ENCODE measurements at regions not wholly inside any gene's neighbourhood (a gene's known extent, or its start where the extent isn't known, plus 50 kb on each side); places are given as distances from the start of the nearest gene placed in this dataset.

GRCh38 chr12:127893895-127894609, 372.9 kb upstream of the TMEM132C start:
- TF ChIP-seq CTCF (IDR thresholded peaks at IDR 0.05; ENCODE audit: extremely low read depth, low read depth, low read length): peak; percentile 25
- Histone ChIP-seq H3K9me3 (ENCODE audit: low read depth, low read length) (no peaks in the 10 kb centered on the region), H3K4me1 (ENCODE audit: insufficient read depth, low read length) (no peaks in the 10 kb centered on the region), H4K20me1 (ENCODE audit: insufficient read depth, low read length) (no peaks in the 10 kb centered on the region), H3K4me3 (ENCODE audit: insufficient read depth, low read length) (no peak overlapping the region), H3K36me3 (ENCODE audit: insufficient read depth, low read length) (no peaks in the 10 kb centered on the region), H3K27me3 (ENCODE audit: insufficient read depth, low read length) (no peaks in the 10 kb centered on the region), H3K27ac (ENCODE audit: low read depth, low read length) (no peak overlapping the region), H3K79me2 (ENCODE audit: insufficient read depth, low read length) (no peaks in the 10 kb centered on the region), H2AFZ (ENCODE audit: low read length) (no peak overlapping the region), H3K4me2 (ENCODE audit: insufficient read depth, low read length) (no peak overlapping the region)
- no peak for DNase-seq (ENCODE audit: insufficient read length, low spot score, missing footprints)

DNA sequence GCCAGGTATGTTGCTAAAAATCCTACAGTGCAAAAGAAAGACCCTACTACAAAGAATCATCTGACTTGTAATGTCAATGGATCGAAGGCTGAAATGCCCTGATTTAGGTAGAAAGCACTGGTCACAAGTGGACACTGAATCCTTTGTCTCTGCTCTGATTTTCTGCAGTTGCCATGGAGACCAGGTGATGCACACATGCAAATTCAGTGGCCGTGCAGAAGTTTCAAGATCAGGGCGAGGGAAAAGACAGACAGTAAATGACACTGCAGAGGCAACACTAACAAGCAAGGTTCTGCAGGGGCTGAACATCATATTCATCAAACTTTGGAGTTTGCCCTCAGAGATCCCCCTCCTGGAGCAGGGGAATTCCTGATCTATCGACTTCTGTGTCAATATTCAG, 370.3 kb upstream of the TMEM132C start:
- Histone ChIP-seq H3K27ac (ENCODE audit: low read depth, low read length) (no peak overlapping the region), H3K4me1 (ENCODE audit: insufficient read depth, low read length) (no peaks in the 10 kb centered on the region), H3K9me3 (ENCODE audit: low read depth, low read length) (no peaks in the 10 kb centered on the region), H3K4me2 (ENCODE audit: insufficient read depth, low read length) (no peak overlapping the region), H3K27me3 (ENCODE audit: insufficient read depth, low read length) (no peaks in the 10 kb centered on the region), H3K4me3 (ENCODE audit: insufficient read depth, low read length) (no peak overlapping the region), H2AFZ (ENCODE audit: low read length) (no peak overlapping the region), H3K79me2 (ENCODE audit: insufficient read depth, low read length) (no peaks in the 10 kb centered on the region), H4K20me1 (ENCODE audit: insufficient read depth, low read length) (no peaks in the 10 kb centered on the region), H3K36me3 (ENCODE audit: insufficient read depth, low read length) (no peaks in the 10 kb centered on the region)
- peak; percentile 13 for DNase-seq (ENCODE audit: insufficient read length, low spot score, missing footprints)
- no peak for TF ChIP-seq CTCF (IDR thresholded peaks at IDR 0.05; ENCODE audit: extremely low read depth, low read depth, low read length)

- no peaks in the 10 kb centered on the region for H3K9me3 ChIP-seq (ENCODE audit: low read depth, low read length)
- DNase-seq (ENCODE audit: insufficient read length, low spot score, missing footprints): no peak
- no peak for TF ChIP-seq CTCF (IDR thresholded peaks at IDR 0.05; ENCODE audit: extremely low read depth, low read depth, low read length)
Observed at GRCh38 chr12:127898616-127899015, 368.4 kb upstream of the TMEM132C start.

GRCh38 chr12:127899971-127900370, 367.0 kb upstream of the TMEM132C start:
- H3K27me3 ChIP-seq (ENCODE audit: insufficient read depth, low read length): no peaks in the 10 kb centered on the region
- no peaks in the 10 kb centered on the region for H3K36me3 ChIP-seq (ENCODE audit: insufficient read depth, low read length)
- no peak overlapping the region for H3K4me2 ChIP-seq (ENCODE audit: insufficient read depth, low read length)
- no peaks in the 10 kb centered on the region for H3K9me3 ChIP-seq (ENCODE audit: low read depth, low read length)
- no peaks in the 10 kb centered on the region for H3K79me2 ChIP-seq (ENCODE audit: insufficient read depth, low read length)
- H3K27ac ChIP-seq (ENCODE audit: low read depth, low read length): no peak overlapping the region
- no peaks in the 10 kb centered on the region for H3K4me1 ChIP-seq (ENCODE audit: insufficient read depth, low read length)
- H4K20me1 ChIP-seq (ENCODE audit: insufficient read depth, low read length): no peaks in the 10 kb centered on the region
- no peak overlapping the region for H3K4me3 ChIP-seq (ENCODE audit: insufficient read depth, low read length)
- no peak for DNase-seq (ENCODE audit: insufficient read length, low spot score, missing footprints)
- no peak for TF ChIP-seq CTCF (IDR thresholded peaks at IDR 0.05; ENCODE audit: extremely low read depth, low read depth, low read length)
- no peak overlapping the region for H2AFZ ChIP-seq (ENCODE audit: low read length)

More at GRCh38 chr12:127898616-127899015, 368.4 kb upstream of the TMEM132C start:
- no peaks in the 10 kb centered on the region for H4K20me1 ChIP-seq (ENCODE audit: insufficient read depth, low read length)
- no peaks in the 10 kb centered on the region for H3K79me2 ChIP-seq (ENCODE audit: insufficient read depth, low read length)
- no peaks in the 10 kb centered on the region for H3K27me3 ChIP-seq (ENCODE audit: insufficient read depth, low read length)
- no peaks in the 10 kb centered on the region for H3K4me1 ChIP-seq (ENCODE audit: insufficient read depth, low read length)
- H3K36me3 ChIP-seq (ENCODE audit: insufficient read depth, low read length): no peaks in the 10 kb centered on the region
- no peak overlapping the region for H3K4me2 ChIP-seq (ENCODE audit: insufficient read depth, low read length)
- H3K27ac ChIP-seq (ENCODE audit: low read depth, low read length): no peak overlapping the region
- no peak overlapping the region for H2AFZ ChIP-seq (ENCODE audit: low read length)
- H3K4me3 ChIP-seq (ENCODE audit: insufficient read depth, low read length): no peak overlapping the region
